GM12874 (cell line): ENCODE measurements at regions not wholly inside any gene's neighbourhood (a gene's known extent, or its start where the extent isn't known, plus 50 kb on each side); places are given as distances from the start of the nearest gene placed in this dataset.

Source experiments
- CTCF ChIP-seq: IDR thresholded peaks from 2 replicates; pipeline ENCODE4 v1.5.1; 2011; ENCODE audit warnings: low read depth, mild to moderate bottlenecking, control low read depth, low read length, moderate library complexity; ENCODE audit not compliant: insufficient read depth

- TF ChIP-seq CTCF: no peak
Observed at GRCh38 chr15:93583968-93584367, 495.0 kb upstream of the RGMA start.

GRCh38 chr15:93583552-93583951, 494.5 kb upstream of the RGMA start:
- no peak for TF ChIP-seq CTCF

- TF ChIP-seq CTCF: no peak
Observed at GRCh38 chr15:93570527-93570926, 481.5 kb upstream of the RGMA start.

GRCh38 chr15:93566762-93567161, 477.8 kb upstream of the RGMA start:
- TF ChIP-seq CTCF: no peak

GRCh38 chr15:93565201-93565600, 476.2 kb upstream of the RGMA start:
- TF ChIP-seq CTCF: no peak

GRCh38 chr15:93563218-93563617, 474.2 kb upstream of the RGMA start:
- no peak for TF ChIP-seq CTCF

- no peak for TF ChIP-seq CTCF
Observed at GRCh38 chr15:93562395-93563123, 473.5 kb upstream of the RGMA start.
